Naive B cell (primary cell): ENCODE measurements at regions not wholly inside any gene's neighbourhood (a gene's known extent, or its start where the extent isn't known, plus 50 kb on each side); places are given as distances from the start of the nearest gene placed in this dataset.
A peak's percentile ranks its signal among the peaks of the same experiment; 100 is the strongest.
"Not testable (repeated sequence)": the region's sequence is repeated elsewhere in the genome, so short reads cannot be mapped to it uniquely, and the experiment has no call there.

Experiments
- ATAC-seq, 2 donors: fragments of 150-1000 bp; cut with Tn5 transposase; 2 replicates each; pipeline ENCODE4 v1.10.0; 2021; ENCODE audit warnings: low read depth in 2 of 2, mild to moderate bottlenecking in 2 of 2, moderate library complexity in 2 of 2
- DNase-seq: peaks from one replicate; pipeline ENCODE4 v3.0.0; 2022
- H3K27ac Mint-ChIP-seq, 6 donors: one replicate each; pipeline ENCODE4 v1.8.0; 2020 to 2022; ENCODE audit warnings: mild to moderate bottlenecking in 6 of 6, mixed read lengths in 6 of 6, moderate library complexity in 5 of 6, inconsistent platforms in 2 of 6
- H3K27me3 Mint-ChIP-seq, 3 donors: one replicate each; pipeline ENCODE4 v1.8.0; 2021 to 2022; ENCODE audit warnings: mixed read lengths in 3 of 3, mild to moderate bottlenecking in 1 of 3
- H3K36me3 Mint-ChIP-seq, 2 donors: one replicate each; pipeline ENCODE4 v1.8.0; 2020 to 2022; ENCODE audit warnings: mixed read lengths in 2 of 2, inconsistent platforms in 1 of 2, mild to moderate bottlenecking in 1 of 2
- H3K4me1 Mint-ChIP-seq, 3 donors: one replicate each; pipeline ENCODE4 v1.8.0; 2020 to 2022; ENCODE audit warnings: mixed read lengths in 3 of 3, inconsistent platforms in 1 of 3, mild to moderate bottlenecking in 1 of 3, moderate library complexity in 1 of 3
- H3K4me3 Mint-ChIP-seq, 8 donors: one replicate each; pipeline ENCODE4 v1.8.0; 2020 to 2022; ENCODE audit warnings: mild to moderate bottlenecking in 8 of 8, mixed read lengths in 8 of 8, moderate library complexity in 8 of 8, inconsistent platforms in 2 of 8
- H3K9me3 Mint-ChIP-seq, 7 donors: one replicate each; pipeline ENCODE4 v1.8.0; 2020 to 2022; ENCODE audit warnings: mixed read lengths in 7 of 7, mild to moderate bottlenecking in 5 of 7, inconsistent platforms in 2 of 7, moderate library complexity in 1 of 7

DNA sequence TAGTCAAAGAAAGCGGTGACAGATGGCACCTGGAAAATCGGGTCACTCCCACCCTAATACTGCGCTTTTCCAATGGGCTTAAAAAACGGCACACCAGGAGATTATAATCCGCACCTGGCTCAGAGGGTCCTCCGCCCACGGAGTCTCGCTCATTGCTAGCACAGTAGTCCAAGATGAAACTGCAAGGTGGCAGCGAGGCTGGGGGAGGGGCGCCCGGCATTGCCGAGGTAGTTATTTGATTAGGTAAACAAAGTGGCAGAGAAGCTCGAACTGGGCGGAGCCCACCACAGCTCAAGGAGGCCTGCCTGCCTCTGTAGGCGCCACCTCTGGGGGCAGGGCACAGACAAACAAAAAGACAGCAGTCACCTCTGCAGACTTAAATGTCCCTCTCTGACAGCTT is 521.1 kb downstream of the ETNK1 start:
- not testable (repeated sequence) for H3K27me3 Mint-ChIP-seq, H3K4me1 Mint-ChIP-seq, H3K4me3 Mint-ChIP-seq, DNase-seq, ATAC-seq, H3K27ac Mint-ChIP-seq
- Mint-ChIP-seq H3K9me3 (peaks cover 9 to 38% (median 19%) of the 10 kb centered on the region in 7 donors), H3K36me3 (peaks cover 0 to 17% of the 10 kb centered on the region in 2 donors)

DNA sequence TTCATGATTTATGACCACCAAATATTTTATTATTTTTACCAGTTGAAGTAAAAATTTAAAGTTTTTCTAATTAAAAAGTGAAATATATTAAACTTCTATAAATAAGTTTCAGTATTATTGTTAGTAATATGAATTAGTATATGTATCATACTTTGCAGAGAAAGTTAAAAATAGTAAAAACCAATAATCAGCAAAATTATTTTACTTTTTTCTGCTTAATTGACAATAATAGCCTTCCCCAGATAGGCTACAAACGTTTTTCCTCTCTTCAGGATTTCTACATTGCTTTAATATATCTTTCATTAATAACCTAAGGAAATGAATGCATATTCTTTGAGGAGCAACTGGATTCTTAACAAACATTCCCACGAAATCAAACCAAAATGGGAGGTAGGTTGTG is 543.5 kb downstream of the ETNK1 start:
- no peaks in the 10 kb centered on the region for H3K27me3 Mint-ChIP-seq
- H3K9me3 Mint-ChIP-seq: peaks cover 0 to 12% (median 4%) of the 10 kb centered on the region in 7 donors

DNA sequence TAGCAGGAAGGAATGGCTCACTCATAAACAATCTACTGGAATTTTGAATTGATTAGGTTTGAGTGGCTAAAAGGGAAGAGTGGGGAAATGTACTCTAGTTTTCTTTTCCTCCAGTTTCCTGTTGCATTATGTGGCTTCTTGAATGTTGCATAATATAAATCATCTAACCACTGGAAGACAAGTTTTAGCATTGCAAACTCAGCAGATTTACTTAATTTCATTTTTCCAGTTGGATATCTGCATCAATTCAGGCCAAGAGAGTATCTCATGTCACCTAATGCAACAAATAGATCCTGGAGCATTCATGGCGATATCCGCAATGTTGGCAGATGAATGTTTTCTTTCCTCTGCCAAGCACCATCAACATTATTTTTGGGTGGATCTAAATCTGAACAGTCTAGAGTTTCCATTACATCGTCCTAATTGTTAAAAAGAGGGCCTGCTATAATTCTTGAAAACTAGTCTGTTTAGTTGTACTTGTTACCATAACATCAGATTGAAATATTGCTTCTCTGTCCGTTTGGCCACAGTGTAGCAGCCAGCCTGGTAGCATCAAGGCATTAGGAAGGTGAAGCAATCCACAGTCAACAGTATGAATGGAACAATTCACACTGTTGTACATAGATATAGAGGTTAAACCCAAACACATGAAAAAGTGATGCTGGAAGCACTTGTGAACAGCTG is 544.2 kb downstream of the ETNK1 start:
- DNase-seq (no peak), ATAC-seq (no peak)
- Mint-ChIP-seq H3K9me3 (peaks cover 0 to 19% (median 8%) of the 10 kb centered on the region in 7 donors), H3K4me1 (no peaks in the 10 kb centered on the region), H3K36me3 (no peaks in the 10 kb centered on the region), H3K4me3 (peak overlapping the region in 1 of 8 donors; percentile 42), H3K27me3 (no peaks in the 10 kb centered on the region), H3K27ac (no peak overlapping the region)

More for the DNA sequence above, 543.5 kb downstream of the ETNK1 start:
- H3K27ac Mint-ChIP-seq: no peak overlapping the region
- DNase-seq: no peak
- H3K36me3 Mint-ChIP-seq: no peaks in the 10 kb centered on the region
- no peak for ATAC-seq
- no peak overlapping the region for H3K4me3 Mint-ChIP-seq
- H3K4me1 Mint-ChIP-seq: no peaks in the 10 kb centered on the region

DNA sequence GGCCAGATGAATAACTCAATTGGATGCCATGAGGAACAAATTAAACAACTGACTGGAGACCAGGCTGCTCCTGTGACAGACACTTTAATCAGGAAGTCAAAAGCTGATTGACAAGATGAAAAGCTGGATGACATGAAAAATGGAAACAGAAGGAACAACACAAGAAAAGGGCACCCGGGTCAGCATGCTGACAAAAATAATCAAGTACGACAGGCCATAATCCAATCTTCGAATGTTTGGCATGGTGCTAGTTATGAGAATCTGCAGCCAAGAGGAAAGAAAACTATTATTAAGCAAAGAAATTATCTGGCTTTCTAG is 544.7 kb downstream of the ETNK1 start:
- Mint-ChIP-seq H3K27ac (no peak overlapping the region), H3K4me1 (no peaks in the 10 kb centered on the region), H3K27me3 (no peaks in the 10 kb centered on the region), H3K9me3 (peaks cover 0 to 22% (median 7%) of the 10 kb centered on the region in 7 donors), H3K4me3 (no peak overlapping the region), H3K36me3 (no peaks in the 10 kb centered on the region)
- DNase-seq: no peak
- ATAC-seq: no peak

GRCh38 chr12:23174917-23175316 is 549.9 kb downstream of the ETNK1 start:
- H3K36me3 Mint-ChIP-seq: no peaks in the 10 kb centered on the region
- H3K4me3 Mint-ChIP-seq: no peak overlapping the region
- no peaks in the 10 kb centered on the region for H3K4me1 Mint-ChIP-seq
- H3K27ac Mint-ChIP-seq: no peak overlapping the region
- H3K27me3 Mint-ChIP-seq: peaks cover 0 to 4% (median 0%) of the 10 kb centered on the region in 3 donors
- H3K9me3 Mint-ChIP-seq: peaks cover 0 to 17% (median 5%) of the 10 kb centered on the region in 7 donors
- ATAC-seq (no peak), DNase-seq (no peak)

DNA sequence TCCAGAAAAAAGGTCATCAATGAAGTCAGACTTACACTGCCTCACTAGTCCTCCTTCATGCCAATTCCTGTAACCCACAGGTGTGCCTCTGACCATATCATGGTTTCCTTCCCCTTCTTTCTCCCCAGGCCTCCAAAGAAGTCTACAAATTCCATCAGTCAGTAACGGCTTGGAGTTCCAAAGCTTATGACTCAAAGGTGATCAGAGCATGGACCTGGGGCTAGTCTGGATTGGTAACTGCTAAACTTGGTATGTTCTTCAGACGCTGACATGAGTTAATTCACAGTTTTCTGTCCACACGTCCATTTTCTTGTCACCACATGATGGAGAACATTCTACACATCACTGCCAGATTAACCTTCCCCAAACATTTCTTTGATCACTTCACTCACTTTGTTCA is 560.4 kb downstream of the ETNK1 start:
- no peaks in the 10 kb centered on the region for H3K4me1 Mint-ChIP-seq
- no peak overlapping the region for H3K4me3 Mint-ChIP-seq
- H3K36me3 Mint-ChIP-seq: no peaks in the 10 kb centered on the region
- ATAC-seq (no peak), DNase-seq (no peak)
- H3K27ac Mint-ChIP-seq: no peak overlapping the region
- no peaks in the 10 kb centered on the region for H3K9me3 Mint-ChIP-seq
- peaks cover 0 to 4% (median 0%) of the 10 kb centered on the region in 3 donors for H3K27me3 Mint-ChIP-seq

DNA sequence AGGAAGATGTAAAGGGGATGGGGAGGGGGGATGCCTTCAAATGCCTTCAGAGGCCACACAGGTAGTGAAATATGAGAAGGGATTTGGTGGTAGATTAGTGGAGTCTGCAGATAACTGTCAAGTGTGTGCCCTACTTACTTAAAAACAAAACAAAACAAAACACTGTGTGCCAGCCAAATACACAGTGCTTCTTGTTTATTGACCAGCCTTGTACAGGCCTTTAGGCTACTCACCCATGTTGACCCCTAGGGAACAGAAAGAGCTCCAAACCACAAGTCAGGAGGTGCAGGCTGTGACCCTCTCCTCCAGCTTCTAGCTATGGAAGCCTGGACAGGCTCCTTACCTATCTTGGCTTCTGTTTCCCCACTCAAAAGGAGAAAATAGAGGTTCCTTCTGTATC is 562.0 kb downstream of the ETNK1 start:
- no peak for DNase-seq
- Mint-ChIP-seq H3K4me1 (no peaks in the 10 kb centered on the region), H3K4me3 (no peak overlapping the region), H3K36me3 (no peaks in the 10 kb centered on the region), H3K27ac (no peak overlapping the region), H3K9me3 (no peaks in the 10 kb centered on the region), H3K27me3 (peaks cover 0 to 4% (median 0%) of the 10 kb centered on the region in 3 donors)
- ATAC-seq: no peak

DNA sequence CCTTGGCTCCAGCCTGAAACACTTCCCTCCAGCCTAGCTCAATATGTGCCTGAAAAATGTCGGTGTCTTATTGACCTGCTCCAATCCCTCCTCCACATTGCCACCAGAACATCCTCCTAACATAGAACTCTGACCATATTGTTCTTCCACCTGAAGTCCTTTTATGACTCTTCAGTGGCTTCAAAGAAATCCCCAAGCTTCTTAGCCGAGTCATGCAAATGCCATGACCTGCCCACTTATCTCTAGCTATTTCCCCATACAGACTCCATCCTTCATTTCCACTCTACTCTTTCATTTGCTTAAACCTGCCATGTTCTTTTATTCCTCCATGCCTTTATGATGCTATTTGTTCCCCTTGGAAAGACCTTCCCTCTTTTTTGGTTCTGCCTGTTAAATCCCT is 568.6 kb downstream of the ETNK1 start:
- Mint-ChIP-seq H3K27ac (peak overlapping the region in 1 of 6 donors; percentile 44), H3K4me3 (no peak overlapping the region), H3K36me3 (no peaks in the 10 kb centered on the region), H3K27me3 (peaks cover 6 to 18% (median 8%) of the 10 kb centered on the region in 3 donors), H3K4me1 (no peaks in the 10 kb centered on the region), H3K9me3 (peaks cover 0 to 5% (median 2%) of the 10 kb centered on the region in 7 donors)
- DNase-seq (no peak), ATAC-seq (no peak)

DNA sequence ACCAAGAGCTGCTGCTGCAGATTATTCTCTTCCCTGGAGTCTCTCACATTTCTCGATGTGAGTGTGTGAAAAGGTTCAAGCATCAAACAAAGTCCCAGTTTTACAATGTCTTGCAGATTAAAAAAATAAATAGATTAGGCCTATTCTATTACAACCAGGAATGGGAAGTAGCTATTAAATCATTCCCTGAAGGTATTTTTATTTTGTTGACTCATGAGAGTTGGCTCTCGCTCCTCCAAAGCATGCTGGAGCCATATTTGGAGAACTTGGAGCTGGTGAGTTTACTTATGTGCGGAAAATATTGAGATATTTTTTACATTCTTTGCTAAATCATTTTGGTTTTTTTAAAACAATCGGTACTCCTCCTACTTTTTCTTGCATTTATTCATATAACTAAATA is 572.3 kb downstream of the ETNK1 start:
- Mint-ChIP-seq H3K9me3 (peaks cover 0 to 9% (median 2%) of the 10 kb centered on the region in 7 donors), H3K36me3 (no peaks in the 10 kb centered on the region), H3K27me3 (peaks cover 6 to 36% (median 8%) of the 10 kb centered on the region in 3 donors), H3K27ac (no peak overlapping the region), H3K4me1 (no peaks in the 10 kb centered on the region), H3K4me3 (no peak overlapping the region)
- ATAC-seq (no peak), DNase-seq (no peak)

- Mint-ChIP-seq H3K27me3 (peaks cover 0 to 26% (median 0%) of the 10 kb centered on the region in 3 donors), H3K4me1 (no peaks in the 10 kb centered on the region), H3K27ac (no peak overlapping the region), H3K4me3 (no peak overlapping the region), H3K9me3 (peaks cover 0 to 4% (median 0%) of the 10 kb centered on the region in 7 donors), H3K36me3 (no peaks in the 10 kb centered on the region)
- DNase-seq (no peak), ATAC-seq (no peak)
Measured at GRCh38 chr12:23202728-23203127, 577.8 kb downstream of the ETNK1 start.

DNA sequence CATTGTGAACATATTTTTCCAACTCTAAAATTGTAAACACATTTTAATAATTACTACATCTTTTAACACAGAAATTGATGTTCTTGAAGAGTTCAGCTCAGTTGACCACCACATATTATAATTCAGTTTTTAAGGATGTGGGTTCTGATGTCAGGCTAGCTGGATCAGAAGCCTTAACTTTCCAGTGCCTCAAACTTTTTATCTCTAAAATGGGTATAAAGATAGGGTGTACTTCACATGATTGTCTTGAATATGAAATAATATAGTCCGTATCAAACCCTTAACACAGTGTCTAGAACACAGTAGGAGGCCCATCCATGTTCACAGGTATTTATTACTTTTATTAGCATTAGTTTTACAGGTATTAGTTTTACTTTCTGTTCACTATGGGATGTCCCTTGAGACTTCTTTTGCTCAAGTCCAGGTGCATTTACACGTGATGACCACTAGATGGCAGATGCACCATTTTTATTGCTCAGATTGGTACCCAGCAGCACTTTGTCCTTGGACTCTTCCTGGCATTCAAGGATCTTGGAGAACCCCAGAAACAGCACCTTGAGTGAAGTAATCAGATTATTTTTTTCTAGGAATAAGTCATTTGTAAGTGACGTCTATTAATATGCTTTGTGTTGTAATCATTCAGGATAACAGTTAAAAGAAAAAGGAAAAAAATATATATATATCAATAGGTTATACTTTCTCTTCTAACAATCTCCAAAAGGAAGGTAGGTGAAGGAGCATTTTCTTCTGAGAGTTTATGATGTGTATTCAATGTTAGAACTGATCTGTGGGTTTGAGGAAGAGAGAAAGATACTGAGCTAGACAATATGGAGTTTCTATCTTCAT is 580.2 kb downstream of the ETNK1 start:
- Mint-ChIP-seq H3K4me3 (no peak overlapping the region), H3K27me3 (peaks cover 0 to 26% (median 7%) of the 10 kb centered on the region in 3 donors), H3K9me3 (no peaks in the 10 kb centered on the region), H3K27ac (no peak overlapping the region), H3K4me1 (no peaks in the 10 kb centered on the region), H3K36me3 (no peaks in the 10 kb centered on the region)
- peak; percentile 46 for DNase-seq
- peak; percentile 62 to 73 for ATAC-seq

DNA sequence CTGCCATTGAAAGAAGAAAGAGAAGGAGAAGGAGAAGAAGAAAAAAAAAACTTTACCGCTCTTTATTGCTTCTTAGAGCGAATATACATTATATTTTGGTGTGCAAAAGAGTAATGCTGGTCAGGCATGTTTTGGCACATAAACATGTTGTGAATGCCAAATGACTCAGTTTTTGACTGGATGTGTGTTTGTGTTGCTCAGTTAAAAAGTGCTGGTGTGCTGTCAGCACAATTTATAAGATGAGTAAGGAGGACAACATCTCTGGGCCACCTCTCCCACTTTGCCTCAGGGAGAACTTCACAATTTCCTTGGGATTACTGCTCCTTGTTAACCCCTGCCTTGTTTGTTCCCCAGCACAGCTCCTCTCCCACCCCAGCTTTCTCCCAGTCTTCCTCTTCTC is 584.8 kb downstream of the ETNK1 start:
- H3K36me3 Mint-ChIP-seq: no peaks in the 10 kb centered on the region
- ATAC-seq: no peak
- H3K27me3 Mint-ChIP-seq: peaks cover 0 to 7% (median 6%) of the 10 kb centered on the region in 3 donors
- peaks cover under 1 to 9% (median under 1%) of the 10 kb centered on the region in 7 donors for H3K9me3 Mint-ChIP-seq
- DNase-seq: no peak
- no peaks in the 10 kb centered on the region for H3K4me1 Mint-ChIP-seq
- peak overlapping the region in 1 of 6 donors; percentile 4 for H3K27ac Mint-ChIP-seq
- H3K4me3 Mint-ChIP-seq: no peak overlapping the region

GRCh38 chr12:23210573-23210972 is 585.6 kb downstream of the ETNK1 start:
- peaks cover 7 to 17% (median 9%) of the 10 kb centered on the region in 7 donors for H3K9me3 Mint-ChIP-seq
- H3K36me3 Mint-ChIP-seq: no peaks in the 10 kb centered on the region
- H3K27ac Mint-ChIP-seq: no peak overlapping the region
- H3K4me1 Mint-ChIP-seq: no peaks in the 10 kb centered on the region
- ATAC-seq: no peak
- no peak overlapping the region for H3K4me3 Mint-ChIP-seq
- peaks cover 0 to 7% (median 6%) of the 10 kb centered on the region in 3 donors for H3K27me3 Mint-ChIP-seq
- DNase-seq: no peak
